Activated gamma-delta T cell treated with anti-CD3 and anti-CD28 coated beads, Interleukin-2, amount 50 U/mL, for 16 hours (primary cell): ENCODE measurements at regions not wholly inside any gene's neighbourhood (a gene's known extent, or its start where the extent isn't known, plus 50 kb on each side); places are given as distances from the start of the nearest gene placed in this dataset.
"Not testable (repeated sequence)": the region's sequence is repeated elsewhere in the genome, so short reads cannot be mapped to it uniquely, and the experiment has no call there.

ENCODE experiments used
- DNase-seq: peaks from one replicate; pipeline ENCODE4 v3.0.0-alpha.2; 2020; ENCODE audit warnings: low read depth

- not testable (repeated sequence) for DNase-seq
Observed at GRCh38 chr21:17398954-17399353, 113.9 kb upstream of the CXADR start.

GRCh38 chr21:17402937-17403336 is 109.9 kb upstream of the CXADR start:
- no peak for DNase-seq

- DNase-seq = no peak
Observed at GRCh38 chr21:17406202-17406601, 106.6 kb upstream of the CXADR start.

DNA sequence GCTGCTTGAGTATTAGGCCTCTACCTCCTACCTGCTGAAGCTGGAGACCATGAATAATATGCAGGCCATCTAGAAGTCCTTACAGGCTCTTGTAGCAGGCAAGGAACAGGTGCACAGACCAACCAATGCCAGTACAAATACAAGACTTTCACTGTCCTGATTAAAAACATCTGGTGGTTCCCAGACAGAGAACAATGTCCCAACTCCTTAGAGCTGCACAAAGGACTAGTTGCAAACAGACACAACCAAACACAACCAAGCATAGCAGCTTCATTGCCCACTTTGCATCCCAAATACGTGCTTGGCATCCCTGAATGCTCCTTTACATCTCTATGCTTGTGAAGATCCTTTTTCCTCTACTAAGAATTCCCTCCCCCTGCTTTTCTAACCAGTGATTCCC is 98.1 kb upstream of the CXADR start:
- no peak for DNase-seq

DNA sequence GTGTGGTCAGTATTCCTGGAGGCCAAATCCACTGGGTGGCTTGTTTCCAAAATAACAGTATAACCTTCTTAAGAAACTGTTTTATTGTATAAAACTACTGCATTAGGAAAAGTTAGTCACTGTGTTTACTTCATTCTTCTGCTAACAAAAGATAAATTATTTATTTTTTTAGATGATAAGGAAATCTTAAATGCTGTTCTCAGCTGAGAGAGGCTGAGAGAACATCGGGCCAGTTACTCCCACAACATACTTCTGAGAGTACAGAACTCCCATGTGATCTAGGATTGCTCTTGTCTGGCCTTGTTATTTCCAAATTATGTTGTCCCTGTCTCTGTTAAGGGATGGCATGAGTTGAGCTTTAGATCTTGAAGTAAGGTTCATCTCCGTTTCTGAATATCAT is 96.7 kb upstream of the CXADR start:
- no peak for DNase-seq

GRCh38 chr21:17422931-17423330 is 89.9 kb upstream of the CXADR start:
- DNase-seq = no peak

GRCh38 chr21:17427157-17427556 is 85.7 kb upstream of the CXADR start:
- no peak for DNase-seq

DNA sequence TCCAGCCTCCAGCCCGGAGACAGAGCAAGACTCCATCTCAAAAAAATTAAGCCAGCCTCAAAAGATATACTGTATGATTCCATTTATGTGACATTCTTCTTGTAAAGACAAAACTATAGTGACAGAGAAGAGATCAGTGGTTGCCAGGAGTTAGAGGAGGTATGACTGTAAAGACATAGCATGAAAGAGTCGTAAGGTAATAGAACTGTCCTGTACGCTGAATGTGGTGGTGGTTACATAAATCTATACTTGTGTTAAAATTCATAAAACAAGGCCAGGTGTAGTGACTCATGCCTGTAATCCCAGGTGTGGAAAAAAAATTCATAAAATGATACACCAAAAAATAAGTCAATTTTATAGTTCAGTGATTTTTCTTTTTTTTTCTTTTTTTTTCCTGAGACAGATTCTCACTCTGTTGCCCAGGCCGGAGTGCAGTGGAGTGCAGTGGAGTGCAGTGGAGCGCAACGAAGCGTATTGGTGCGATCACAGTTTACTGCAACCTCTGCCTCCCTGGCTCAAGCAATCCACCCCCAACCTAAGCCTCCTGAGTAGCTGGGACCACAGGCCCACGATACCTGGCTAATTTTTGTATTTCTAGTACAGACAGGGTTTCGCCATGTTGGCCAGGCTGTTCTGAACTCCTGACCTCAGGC is 84.9 kb upstream of the CXADR start:
- no peak for DNase-seq

- DNase-seq = no peak
Observed at GRCh38 chr21:17428484-17428869, 84.4 kb upstream of the CXADR start.

GRCh38 chr21:17428980-17429379 is 83.9 kb upstream of the CXADR start:
- no peak for DNase-seq

- DNase-seq = no peak
Observed at GRCh38 chr21:17429936-17430335, 82.9 kb upstream of the CXADR start.

DNA sequence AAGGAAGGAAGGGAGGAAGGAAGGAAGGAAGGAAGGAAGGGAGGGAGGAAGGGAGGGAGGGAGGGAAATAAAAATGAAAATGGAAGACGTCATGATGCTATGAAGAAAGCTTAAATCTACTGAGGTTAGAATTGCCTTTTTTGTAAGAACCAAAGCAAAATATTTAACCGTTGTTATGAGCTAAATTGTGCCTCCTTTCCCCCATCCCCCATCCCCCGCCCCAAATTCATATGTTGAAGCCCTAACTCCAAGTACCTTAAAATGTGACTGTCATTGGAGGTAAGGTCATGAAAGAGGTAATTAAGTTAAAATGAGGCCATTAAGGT is 80.1 kb upstream of the CXADR start:
- DNase-seq = no peak

DNA sequence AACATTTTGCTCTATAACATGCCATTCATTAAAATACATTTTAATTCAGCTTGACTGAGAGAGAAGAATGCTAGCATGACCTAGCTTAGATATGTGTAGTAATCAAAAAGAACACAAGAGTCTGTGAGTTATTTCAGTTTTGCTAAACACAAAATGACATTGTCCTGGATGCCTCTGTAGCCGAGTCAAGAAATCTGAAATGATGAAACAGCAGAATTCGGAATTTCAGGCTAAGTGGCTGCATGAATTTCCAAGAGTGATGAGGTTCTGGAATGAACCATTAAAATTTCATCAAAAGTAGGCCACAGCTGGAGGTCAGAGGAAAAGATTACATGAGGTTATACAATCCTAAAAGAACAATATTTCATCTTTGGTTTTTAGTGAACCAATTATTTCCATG is 79.1 kb upstream of the CXADR start:
- no peak for DNase-seq

DNA sequence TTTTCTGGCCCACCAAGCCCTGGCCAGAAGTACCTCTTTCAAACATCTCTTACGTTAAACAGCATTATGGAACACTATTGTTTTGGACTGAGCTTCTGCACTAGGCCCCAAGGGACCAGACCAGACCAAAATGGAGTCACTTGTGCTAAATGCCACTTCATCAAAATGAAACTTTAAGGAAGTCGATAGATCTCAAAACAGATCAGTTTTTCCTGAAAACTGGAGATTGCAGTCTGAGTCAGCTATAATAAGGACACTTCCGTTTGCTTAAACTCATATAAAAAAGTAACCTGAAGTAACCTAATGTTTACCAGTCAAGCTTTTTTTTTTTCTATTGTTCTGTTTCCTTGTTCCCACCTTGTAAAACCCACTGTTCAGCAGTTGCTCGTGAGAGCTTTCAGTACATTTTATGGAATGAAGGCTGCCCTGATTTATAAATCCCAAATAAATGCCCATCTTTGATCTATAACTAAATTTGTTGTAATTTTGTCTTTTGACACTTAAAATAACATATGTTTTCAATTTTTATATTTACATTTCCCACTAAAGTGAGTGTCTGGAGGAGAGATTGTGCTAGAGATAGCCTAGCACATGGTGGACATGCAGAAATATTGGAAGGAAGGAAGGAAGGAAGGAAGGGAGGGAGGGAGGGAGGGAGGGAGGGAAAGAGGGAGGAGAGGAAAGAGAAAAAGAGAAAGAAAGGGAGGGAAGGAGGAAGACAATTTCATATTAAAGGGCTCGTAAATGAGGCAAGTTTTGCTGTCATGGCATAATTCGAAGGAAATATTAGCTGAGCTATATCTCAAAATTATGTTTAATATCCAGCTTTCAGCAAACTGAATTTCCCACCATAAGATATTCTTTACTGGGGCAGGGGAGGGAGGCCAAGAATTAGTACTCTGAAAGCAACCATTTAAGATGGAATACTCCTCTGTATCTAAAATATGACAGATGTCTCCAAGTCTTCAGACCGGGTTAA is 77.0 kb upstream of the CXADR start:
- no peak for DNase-seq

GRCh38 chr21:17436626-17437111 is 76.2 kb upstream of the CXADR start:
- DNase-seq = no peak

GRCh38 chr21:17438635-17439034 is 74.2 kb upstream of the CXADR start:
- no peak for DNase-seq

GRCh38 chr21:17440969-17441368 is 71.9 kb upstream of the CXADR start:
- DNase-seq = no peak

DNA sequence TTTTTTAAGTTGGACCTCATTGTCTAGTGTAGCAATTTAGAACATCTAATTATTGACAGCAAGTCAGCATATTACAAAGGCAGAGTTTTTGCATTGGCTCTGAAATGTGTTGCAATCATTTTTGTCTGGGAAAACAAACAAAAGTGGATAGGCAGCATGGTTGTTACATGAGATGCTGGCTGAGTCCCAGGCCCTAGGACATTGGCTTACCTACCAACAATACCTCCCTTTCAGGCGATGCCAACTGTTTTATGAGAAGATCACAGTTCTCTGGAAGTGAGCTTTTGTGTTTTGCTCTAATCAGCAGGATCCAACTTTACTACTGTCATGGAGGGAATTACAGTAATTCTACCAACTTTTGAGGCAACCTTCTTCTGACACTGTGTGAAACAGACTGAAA is 71.5 kb upstream of the CXADR start:
- DNase-seq = no peak

- no peak for DNase-seq
Observed at GRCh38 chr21:17442165-17442564, 70.7 kb upstream of the CXADR start.

GRCh38 chr21:17444828-17445227 is 68.0 kb upstream of the CXADR start:
- DNase-seq = no peak

DNA sequence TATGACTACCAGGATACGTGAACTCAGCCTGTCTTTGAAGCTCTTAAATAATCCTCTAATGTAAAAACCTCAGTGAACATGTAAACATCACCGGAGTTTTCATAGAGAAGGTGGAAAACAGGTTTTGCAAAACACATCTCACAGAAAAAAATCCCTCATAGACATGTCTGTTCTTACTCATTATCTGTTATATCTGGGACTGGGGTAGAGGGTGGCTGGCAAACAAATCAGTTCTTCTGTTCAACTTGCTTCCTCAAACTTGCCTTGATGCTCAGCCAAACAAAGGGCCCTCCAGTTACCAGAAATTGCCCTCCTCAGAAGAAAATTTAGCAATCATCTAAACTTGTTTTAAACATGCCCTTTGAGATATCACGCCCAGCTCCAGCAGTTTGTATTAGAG is 66.1 kb upstream of the CXADR start:
- no peak for DNase-seq

DNA sequence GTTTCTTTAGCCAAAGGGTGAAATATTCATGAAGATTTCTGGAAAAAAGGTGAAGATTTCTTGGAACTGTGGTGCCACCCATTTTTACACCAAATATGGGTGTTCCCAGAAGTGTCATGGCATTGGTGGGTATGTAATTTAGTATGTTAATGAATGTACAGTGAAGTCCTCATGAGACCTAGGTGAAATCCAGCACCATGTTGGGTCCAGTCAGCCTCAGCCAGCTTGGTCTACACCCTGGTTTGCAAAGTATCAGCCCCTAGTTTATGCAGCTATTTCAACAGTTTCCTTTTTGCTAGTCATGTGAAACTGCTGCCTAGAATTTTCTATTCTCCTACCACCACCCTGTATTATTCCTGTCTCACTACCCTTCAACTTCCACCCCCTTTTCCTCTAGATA is 63.1 kb upstream of the CXADR start:
- DNase-seq = no peak

- no peak for DNase-seq
Observed at GRCh38 chr21:17451364-17451891, 61.4 kb upstream of the CXADR start.
